Trophoblast cell (in vitro differentiated cells and primary cell): ENCODE measurements at regions not wholly inside any gene's neighbourhood (a gene's known extent, or its start where the extent isn't known, plus 50 kb on each side); places are given as distances from the start of the nearest gene placed in this dataset.
"Not testable (repeated sequence)": the region's sequence is repeated elsewhere in the genome, so short reads cannot be mapped to it uniquely, and the experiment has no call there.

ENCODE experiments used
- DNase-seq, 2 donors: peaks; one replicate each; pipeline ENCODE4 v3.0.0-alpha.2; 2016
- H2AFZ ChIP-seq: 2 replicates; pipeline ENCODE4 v1.6.1; 2013; ENCODE audit warnings: low read length, moderate library complexity, mild to moderate bottlenecking; ENCODE audit not compliant: insufficient read depth, poor library complexity
- H2AK5ac ChIP-seq: 2 replicates; pipeline ENCODE4 v1.6.1; 2013; ENCODE audit warnings: mild to moderate bottlenecking, low read length
- H2BK120ac ChIP-seq: 2 replicates; pipeline ENCODE4 v1.6.1; 2013; ENCODE audit warnings: low read length, mild to moderate bottlenecking, moderate library complexity; ENCODE audit not compliant: insufficient read depth, poor library complexity
- H2BK12ac ChIP-seq: 2 replicates; pipeline ENCODE4 v1.6.1; 2013; ENCODE audit warnings: mild to moderate bottlenecking, low read length, moderate library complexity
- H2BK5ac ChIP-seq: 2 replicates; pipeline ENCODE4 v1.6.1; 2013; ENCODE audit warnings: low read length, low read depth, moderate library complexity, mild to moderate bottlenecking; ENCODE audit not compliant: poor library complexity
- H3K14ac ChIP-seq: 2 replicates; pipeline ENCODE4 v1.6.1; 2013; ENCODE audit warnings: mild to moderate bottlenecking, low read length
- H3K18ac ChIP-seq: 2 replicates; pipeline ENCODE4 v1.6.1; 2013; ENCODE audit warnings: mild to moderate bottlenecking, low read length
- H3K23ac ChIP-seq: 2 replicates; pipeline ENCODE4 v1.6.1; 2013; ENCODE audit warnings: low read length
- H3K27ac ChIP-seq: 2 replicates; pipeline ENCODE4 v1.5.1; 2013; ENCODE audit warnings: low read depth, mild to moderate bottlenecking, inconsistent platforms, low read length, moderate library complexity
- H3K27me3 ChIP-seq: 2 replicates; pipeline ENCODE4 v1.6.1; 2013; ENCODE audit warnings: inconsistent platforms, mild to moderate bottlenecking, low read length, moderate library complexity; ENCODE audit not compliant: insufficient read depth
- H3K36me3 ChIP-seq, 2 experiments: 1 replicate in 1 of 2; 2 replicates in 1 of 2; pipeline ENCODE4 v1.6.1; 2013; ENCODE audit warnings: low read length in 2 of 2, mild to moderate bottlenecking in 2 of 2, moderate library complexity in 1 of 2; ENCODE audit not compliant: insufficient read depth in 2 of 2, control insufficient read depth in 1 of 2
- H3K4ac ChIP-seq: 2 replicates; pipeline ENCODE4 v1.6.1; 2013; ENCODE audit warnings: low read depth, mild to moderate bottlenecking, low read length, moderate library complexity
- H3K4me1 ChIP-seq, 2 experiments: 1 replicate in 1 of 2; 2 replicates in 1 of 2; pipeline ENCODE4 v1.6.1; 2013; ENCODE audit warnings: low read length in 2 of 2, mild to moderate bottlenecking in 2 of 2, moderate library complexity in 1 of 2; ENCODE audit not compliant: insufficient read depth in 2 of 2, control insufficient read depth in 1 of 2
- H3K4me2 ChIP-seq: 2 replicates; pipeline ENCODE4 v1.6.1; 2013; ENCODE audit warnings: inconsistent platforms, mild to moderate bottlenecking, low read length, moderate library complexity
- H3K4me3 ChIP-seq: 2 replicates; pipeline ENCODE4 v1.5.1; 2013; ENCODE audit warnings: mild to moderate bottlenecking, low read depth, low read length, inconsistent platforms
- H3K79me1 ChIP-seq: one replicate; pipeline ENCODE4 v1.6.1; 2013; ENCODE audit warnings: low read length
- H3K79me2 ChIP-seq: 2 replicates; pipeline ENCODE4 v1.6.1; 2013; ENCODE audit warnings: low read length, mild to moderate bottlenecking; ENCODE audit not compliant: control insufficient read depth, insufficient read depth, poor library complexity
- H3K9ac ChIP-seq: 2 replicates; pipeline ENCODE4 v1.6.1; 2013; ENCODE audit warnings: mild to moderate bottlenecking, low read length
- H3K9me3 ChIP-seq: 2 replicates; pipeline ENCODE4 v1.6.1; 2013; ENCODE audit warnings: low read depth, mild to moderate bottlenecking, control low read depth, inconsistent platforms, low read length; ENCODE audit not compliant: insufficient read depth
- H4K12ac ChIP-seq: 2 replicates; pipeline ENCODE4 v1.6.1; 2013; ENCODE audit warnings: low read depth, mild to moderate bottlenecking, low read length, moderate library complexity
- H4K8ac ChIP-seq: 2 replicates; pipeline ENCODE4 v1.6.1; 2013; ENCODE audit warnings: low read depth, mild to moderate bottlenecking, low read length, moderate library complexity
- H4K91ac ChIP-seq: one replicate; pipeline ENCODE4 v1.6.1; 2013; ENCODE audit warnings: low read depth, mild to moderate bottlenecking, low read length, moderate library complexity
- WGBS: extraction: QIAGEN DNeasy Blood & Tissue Kit; methylation state at CpG from one replicate; pipeline ENCODE4 v1.1.7; 2013; ENCODE audit warnings: missing lambda C conversion rate; ENCODE audit not compliant: insufficient read length, insufficient coverage; ENCODE audit errors: extremely low coverage; 5-methylcytosine and 5-hydroxymethylcytosine counted together

DNA sequence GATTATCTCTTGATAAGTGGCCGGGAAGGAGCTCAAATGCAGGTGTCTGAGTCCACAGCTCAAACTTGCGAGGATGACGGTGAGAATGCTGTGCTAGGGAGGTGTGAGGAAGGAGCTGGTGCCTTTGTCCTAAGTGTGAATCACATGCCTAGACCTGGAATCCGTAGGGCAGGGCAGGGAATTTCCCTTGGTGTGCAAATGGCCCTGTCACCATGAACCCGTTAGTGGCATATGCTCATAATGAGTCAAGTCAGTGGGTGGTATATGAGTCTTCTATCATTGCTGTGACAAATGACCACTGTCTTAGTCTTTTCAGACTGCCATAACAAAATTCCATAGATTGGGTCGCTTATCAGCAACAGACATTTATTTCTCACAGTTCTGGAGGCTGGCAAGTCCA is 163.1 kb upstream of the NBPF12 start:
- not testable (repeated sequence) for H2AK5ac ChIP-seq
- no CpG with 5 or more reads among the region's 6 CpGs for WGBS

DNA sequence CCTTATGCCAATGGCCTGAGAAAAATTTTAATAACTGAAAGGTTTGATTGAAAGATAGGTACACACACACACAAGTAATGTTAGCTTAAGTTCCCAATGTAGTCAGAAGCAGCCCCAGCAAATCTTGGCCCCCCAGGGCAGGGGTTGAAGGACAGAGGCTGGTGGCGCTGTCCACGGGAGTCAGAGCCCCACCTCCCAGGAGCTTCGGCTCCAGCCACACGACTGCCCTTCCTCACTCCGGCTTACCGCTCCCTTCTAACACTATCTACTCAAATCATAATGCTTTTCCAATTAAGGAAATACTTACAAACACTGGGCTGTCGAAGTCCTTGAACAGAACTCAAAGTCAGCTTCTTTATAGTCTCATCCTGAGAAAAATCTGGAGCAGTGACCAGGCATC is 163.9 kb upstream of the NBPF12 start:
- not testable (repeated sequence) for H3K4me1 ChIP-seq, H3K9ac ChIP-seq, H3K23ac ChIP-seq, H4K12ac ChIP-seq, H3K4me2 ChIP-seq, H3K4ac ChIP-seq, H3K79me2 ChIP-seq, H4K8ac ChIP-seq, H3K79me1 ChIP-seq, H2BK5ac ChIP-seq, H3K14ac ChIP-seq, DNase-seq, H2BK120ac ChIP-seq, H3K36me3 ChIP-seq, H2AK5ac ChIP-seq, H3K9me3 ChIP-seq, H3K4me3 ChIP-seq, H2BK12ac ChIP-seq, H3K27me3 ChIP-seq, H3K27ac ChIP-seq, H4K91ac ChIP-seq, H2AFZ ChIP-seq, H3K18ac ChIP-seq
- WGBS: 100% methylated on average over 2 of the region's 7 CpGs

More for the DNA sequence above, 163.1 kb upstream of the NBPF12 start:
- H4K12ac ChIP-seq, H2BK12ac ChIP-seq, H3K27ac ChIP-seq, DNase-seq, H3K23ac ChIP-seq, H2BK5ac ChIP-seq, H4K91ac ChIP-seq, H3K27me3 ChIP-seq, H3K4me3 ChIP-seq, H2BK120ac ChIP-seq, H3K9me3 ChIP-seq, H3K9ac ChIP-seq, H3K4ac ChIP-seq, H3K79me1 ChIP-seq, H3K14ac ChIP-seq, H3K79me2 ChIP-seq, H3K36me3 ChIP-seq, H4K8ac ChIP-seq, H3K4me2 ChIP-seq, H3K4me1 ChIP-seq, H2AFZ ChIP-seq, H3K18ac ChIP-seq: not testable (repeated sequence)

DNA sequence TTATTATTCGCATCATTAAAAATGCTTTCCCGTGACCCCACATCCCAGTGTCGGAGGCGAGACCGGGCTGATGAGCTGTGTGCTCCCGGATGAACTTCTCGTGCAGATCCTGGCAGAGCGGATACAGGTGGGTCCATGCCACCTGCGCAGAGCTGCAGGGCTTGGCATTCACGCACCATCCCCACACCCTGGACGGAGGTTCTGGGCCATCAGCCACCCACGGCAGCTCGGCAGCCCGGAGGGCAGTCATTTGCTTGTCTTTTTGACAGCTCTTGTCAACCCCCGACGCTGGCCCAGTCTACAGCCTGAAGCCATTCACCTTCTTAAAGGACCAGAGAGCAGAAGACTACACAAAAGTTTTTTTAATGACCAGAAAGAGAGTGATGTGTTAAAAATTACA is 166.7 kb upstream of the NBPF12 start:
- H3K9ac ChIP-seq, H2AK5ac ChIP-seq, H3K79me1 ChIP-seq, H3K79me2 ChIP-seq, H3K4me1 ChIP-seq, H4K8ac ChIP-seq, H3K27ac ChIP-seq, H3K4ac ChIP-seq, H3K27me3 ChIP-seq, H2AFZ ChIP-seq, H3K18ac ChIP-seq, H4K12ac ChIP-seq, H3K14ac ChIP-seq, H3K4me3 ChIP-seq, H3K23ac ChIP-seq, H3K4me2 ChIP-seq, H3K36me3 ChIP-seq, H3K9me3 ChIP-seq, H2BK120ac ChIP-seq, H2BK5ac ChIP-seq, H2BK12ac ChIP-seq: not testable (repeated sequence)
- peak in 1 of 2 donors; percentile 0 for DNase-seq
- H4K91ac ChIP-seq: peak overlapping the region; percentile 18
- WGBS: no CpG with 5 or more reads among the region's 16 CpGs

DNA sequence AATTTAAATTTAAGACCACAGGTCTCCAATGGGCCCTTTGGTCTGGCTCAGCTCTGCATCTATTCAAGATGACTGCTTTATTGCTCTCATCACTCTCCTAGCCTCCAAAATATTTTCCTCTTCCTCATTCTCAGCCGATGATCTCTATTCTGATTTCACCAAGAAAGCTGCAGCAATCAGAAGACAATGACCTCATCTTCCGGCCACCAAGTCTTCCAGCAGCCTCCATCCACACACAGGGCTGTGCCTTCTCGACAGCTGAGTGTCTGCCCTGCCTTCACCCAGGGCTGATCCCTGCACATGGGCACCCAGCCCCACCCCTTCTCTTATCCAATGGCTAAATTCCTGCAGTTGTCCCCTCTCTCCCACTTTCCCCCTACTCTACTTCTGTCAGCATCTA is 167.1 kb upstream of the NBPF12 start:
- H3K27ac ChIP-seq, H4K12ac ChIP-seq, DNase-seq, H3K27me3 ChIP-seq, H2BK12ac ChIP-seq, H2AK5ac ChIP-seq, H3K23ac ChIP-seq, H3K36me3 ChIP-seq, H3K4me3 ChIP-seq, H3K79me2 ChIP-seq, H3K9ac ChIP-seq, H3K14ac ChIP-seq, H2AFZ ChIP-seq, H4K8ac ChIP-seq, H3K79me1 ChIP-seq, H4K91ac ChIP-seq, H3K9me3 ChIP-seq, H2BK5ac ChIP-seq, H3K18ac ChIP-seq, H2BK120ac ChIP-seq, H3K4me1 ChIP-seq, H3K4me2 ChIP-seq, H3K4ac ChIP-seq: not testable (repeated sequence)
- no CpG with 5 or more reads among the region's 3 CpGs for WGBS
